ENCODE measurements at regions not wholly inside any gene's neighbourhood (a gene's known extent, or its start where the extent isn't known, plus 50 kb on each side); places are given as distances from the start of the nearest gene placed in this dataset.

DNA sequence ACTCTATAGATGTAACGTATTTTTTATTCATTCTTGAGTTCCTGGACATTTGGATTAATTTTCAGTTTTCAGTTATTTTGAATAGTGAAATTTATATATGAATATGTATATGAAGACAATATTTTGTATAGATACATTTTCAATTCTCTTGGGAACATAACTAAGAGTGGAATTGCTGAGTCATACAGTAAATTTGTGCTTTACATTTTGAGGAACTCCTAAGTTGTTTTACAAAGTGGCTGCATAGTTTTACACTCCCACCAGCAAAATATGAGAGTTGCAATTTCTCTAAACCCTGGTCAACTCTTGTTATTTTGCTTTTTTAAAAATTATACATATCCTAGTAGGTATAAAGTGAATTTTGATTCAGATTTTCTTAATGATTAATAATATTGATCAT, 1838.6 kb upstream of the SEL1L start:
- FAIRE-seq: no peak

DNA sequence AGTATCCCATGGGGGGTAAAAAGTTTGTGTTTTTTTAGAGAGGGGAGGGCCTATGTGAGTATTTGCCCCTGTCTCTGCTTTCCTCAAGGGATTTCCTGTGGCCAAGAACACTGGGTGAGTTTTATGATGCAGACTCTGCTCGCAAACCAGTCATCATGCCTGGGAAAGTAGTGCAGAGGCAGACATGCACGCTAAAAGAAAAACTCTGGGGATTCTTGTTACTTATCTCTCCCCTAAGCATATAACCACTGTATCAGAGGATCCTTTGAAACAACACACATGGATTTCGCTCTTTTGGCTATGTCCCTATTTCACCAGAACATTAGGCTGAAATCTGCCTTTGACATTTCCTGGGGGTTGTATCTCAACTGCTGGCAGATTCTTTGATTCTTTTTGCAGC, 1845.8 kb upstream of the SEL1L start:
- no peak for FAIRE-seq

DNA sequence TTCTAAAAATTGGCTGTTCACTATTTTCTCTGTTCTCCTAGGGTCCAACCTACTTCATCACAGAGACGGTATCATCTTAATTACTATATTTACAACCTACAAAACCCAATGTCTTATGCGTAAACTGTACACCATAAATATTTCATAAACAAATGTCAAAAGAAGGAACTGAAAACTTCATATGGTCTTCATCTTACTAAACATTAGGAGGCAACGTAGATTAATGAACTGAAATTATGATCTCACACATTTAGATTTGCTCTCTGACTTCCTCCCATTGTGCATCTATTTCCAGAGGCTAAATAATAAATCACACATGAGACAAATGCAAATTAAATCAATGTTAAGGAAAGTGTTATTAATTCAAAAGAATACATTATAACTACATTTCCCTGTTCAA, 1850.6 kb upstream of the SEL1L start:
- no peak for FAIRE-seq

DNA sequence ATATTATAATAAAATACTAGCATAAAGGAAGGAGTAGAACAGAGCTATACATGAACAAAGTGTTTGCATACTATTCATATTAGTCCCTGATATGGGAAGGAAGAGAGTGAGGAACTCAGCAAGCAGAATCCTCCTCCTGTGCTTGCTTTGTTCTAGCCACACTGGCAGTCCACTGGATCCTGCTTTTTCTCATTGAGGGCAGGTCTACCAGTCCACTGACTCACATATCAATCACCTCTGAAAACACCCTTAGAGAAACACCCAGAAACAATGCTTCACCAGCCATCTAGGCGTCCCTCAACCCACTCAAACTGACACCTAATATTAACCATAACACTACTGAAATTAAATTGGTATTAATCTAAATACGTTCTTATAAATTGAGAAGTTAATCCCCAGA, 1861.7 kb upstream of the SEL1L start:
- FAIRE-seq: no peak

DNA sequence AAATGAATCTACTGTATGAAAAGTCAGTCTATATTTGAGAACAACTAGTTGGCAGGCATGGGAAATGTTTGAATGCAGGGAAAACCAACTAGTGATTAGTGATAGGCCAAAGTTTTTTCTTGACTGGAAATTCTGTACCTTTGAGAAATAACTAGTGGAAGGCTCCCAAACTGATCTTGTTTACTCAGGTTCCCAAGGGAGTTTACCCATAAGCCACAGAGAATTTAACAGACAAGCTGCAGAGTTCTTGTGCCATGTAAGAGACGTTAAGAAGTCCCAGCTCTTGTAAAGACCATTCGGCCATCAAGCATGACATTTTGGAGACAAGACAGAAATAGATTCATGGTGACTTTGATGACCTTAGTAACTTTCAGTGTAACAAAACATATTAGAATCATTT, 1882.8 kb upstream of the SEL1L start:
- FAIRE-seq: no peak

DNA sequence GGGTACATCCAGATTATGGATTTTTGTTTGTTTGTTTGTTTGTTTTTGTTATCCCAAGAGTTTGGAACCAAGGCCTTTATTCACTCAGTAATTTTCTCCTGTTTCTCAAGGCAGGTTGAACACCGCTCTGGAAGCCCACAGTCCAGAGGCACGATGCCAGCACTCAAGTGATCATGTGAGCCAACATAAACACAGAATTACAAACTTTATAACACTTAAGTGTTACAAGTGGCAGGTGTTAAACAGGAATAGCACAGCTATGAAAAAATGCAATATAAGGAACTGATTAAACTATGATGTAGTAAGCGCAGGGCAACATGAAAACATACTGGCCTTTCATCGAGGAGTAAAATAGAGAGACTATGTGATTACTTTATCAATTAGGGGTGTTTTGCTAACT, 1885.8 kb upstream of the SEL1L start:
- FAIRE-seq: no peak

DNA sequence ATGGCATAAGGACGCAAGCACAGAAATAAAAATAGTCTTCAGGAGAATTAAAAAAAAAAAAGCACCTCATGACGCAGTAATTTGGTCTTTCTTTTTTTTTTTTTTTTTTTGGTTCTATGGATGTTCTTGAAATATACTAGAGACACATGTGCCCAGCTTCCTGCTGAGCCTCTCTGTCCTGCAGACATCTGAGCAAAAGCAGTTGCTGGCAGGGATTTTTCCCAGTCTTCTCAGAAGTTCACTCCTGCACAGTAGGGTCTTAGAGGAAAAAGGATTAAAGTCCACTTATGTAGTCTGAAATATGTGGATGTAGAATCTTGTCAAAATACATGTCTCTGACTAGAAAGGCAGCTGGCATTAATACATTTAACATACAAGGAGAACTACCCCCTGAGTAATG, 1888.1 kb upstream of the SEL1L start:
- no peak for FAIRE-seq

DNA sequence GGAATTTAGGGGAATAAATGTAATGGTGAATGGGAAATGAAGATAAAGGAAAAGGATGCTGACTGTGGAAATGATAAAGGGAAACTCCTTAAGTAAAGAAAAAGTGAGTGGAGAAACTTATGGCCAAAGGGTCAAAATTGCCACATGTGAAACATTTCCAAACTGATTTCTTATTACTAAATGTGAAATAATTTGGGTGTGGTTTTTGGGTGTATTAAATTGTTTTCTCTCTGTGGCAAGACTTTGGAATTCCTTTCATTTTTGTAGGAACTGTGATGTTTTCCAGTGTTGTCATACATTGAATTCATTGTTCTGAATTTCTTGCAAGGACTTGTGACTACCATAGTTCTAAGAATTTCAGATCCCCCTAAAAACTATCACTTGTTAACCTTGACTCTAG, 1891.5 kb upstream of the SEL1L start:
- FAIRE-seq: no peak

DNA sequence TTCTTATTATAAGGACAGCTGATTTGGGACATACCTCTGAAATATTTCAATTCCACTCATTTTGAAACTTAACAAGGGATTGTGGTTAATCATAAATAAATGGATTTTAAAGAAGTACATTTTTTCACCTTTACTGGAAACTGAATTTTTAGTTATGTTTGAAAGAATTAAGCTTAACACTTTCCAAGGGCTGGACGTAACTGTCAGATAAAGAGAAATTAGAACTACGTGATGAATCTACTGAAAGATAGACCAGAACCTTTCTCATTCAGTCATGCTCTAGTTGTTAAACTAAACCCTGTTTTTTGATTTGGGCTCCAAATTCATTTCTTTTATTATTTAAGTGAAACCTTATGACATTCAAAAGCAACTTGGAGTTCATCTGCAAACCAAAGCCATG, 1892.1 kb upstream of the SEL1L start:
- FAIRE-seq: no peak

DNA sequence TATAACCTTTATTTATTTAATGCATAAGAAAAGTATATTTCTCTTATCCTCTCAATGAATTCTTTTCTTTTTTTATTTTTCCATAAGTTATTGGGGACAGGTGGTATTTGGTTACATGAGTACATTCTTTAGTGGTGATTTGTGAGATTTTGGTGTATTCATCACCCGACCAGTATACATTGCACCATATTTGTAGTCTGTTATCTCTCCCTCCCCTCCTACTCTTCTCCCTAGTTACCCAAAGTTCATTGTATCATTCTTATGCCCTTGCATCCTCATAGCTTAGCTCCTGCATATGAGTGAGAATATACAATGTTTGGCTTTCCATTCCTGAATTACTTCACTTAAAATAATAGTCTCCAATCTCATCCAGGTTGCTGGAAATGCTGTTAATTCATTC, 1900.0 kb upstream of the SEL1L start:
- FAIRE-seq: no peak

DNA sequence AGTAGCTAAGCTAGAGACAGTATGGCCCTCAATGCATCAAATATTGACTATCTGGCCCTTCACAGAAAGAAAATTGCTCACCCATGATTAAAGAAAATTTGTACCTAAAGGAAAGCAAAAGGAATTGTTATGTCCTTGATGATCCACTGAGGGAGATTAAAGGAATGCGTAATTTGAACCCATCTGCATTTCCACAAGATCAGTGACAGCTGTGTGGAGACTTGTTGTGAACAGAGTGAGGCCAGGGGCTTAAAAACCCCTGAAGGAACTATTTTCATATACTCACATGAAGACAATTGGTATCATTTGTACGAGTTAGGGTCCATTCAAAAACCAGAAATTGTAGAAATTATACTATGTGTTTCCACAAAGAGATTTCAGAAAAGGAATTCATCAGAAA, 1908.1 kb upstream of the SEL1L start:
- no peak for FAIRE-seq

DNA sequence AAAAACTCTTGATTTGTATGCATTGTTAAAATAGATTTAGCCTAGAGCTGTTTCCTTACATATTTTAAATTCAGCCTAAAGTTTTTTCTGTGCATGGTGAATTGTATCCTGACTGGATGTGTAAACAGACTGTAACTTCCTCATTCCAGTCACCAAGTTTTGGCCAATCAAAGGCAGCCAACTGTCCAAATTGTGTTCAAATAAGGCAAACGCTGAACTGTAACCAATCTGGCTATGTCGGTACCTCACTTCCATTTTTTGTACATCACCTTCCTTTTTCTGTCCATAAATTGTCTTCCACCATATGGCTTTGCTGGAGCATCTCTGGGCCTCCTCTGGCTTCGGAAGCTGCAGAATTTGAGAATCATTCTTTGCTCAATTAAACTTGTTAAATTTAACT, 1921.9 kb upstream of the SEL1L start:
- FAIRE-seq: no peak

DNA sequence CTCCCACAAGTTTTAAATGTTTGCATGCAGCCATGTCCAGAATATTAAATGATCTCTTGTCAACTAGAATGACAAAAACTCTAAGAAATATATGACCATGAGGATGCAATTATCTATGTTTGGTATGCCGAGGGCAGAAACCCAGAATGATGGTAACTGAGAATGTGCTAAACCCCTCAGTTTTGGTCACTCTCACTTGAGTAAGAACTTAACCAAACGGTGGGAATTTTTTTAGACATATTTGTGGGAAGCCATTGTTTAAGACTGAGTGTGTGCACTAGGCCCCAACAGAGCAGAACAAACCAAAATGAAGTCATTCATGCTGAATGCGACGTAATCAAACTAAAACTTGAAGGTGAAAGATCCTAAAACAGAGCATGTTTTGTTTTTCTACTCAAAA, 1927.9 kb upstream of the SEL1L start:
- FAIRE-seq: no peak

DNA sequence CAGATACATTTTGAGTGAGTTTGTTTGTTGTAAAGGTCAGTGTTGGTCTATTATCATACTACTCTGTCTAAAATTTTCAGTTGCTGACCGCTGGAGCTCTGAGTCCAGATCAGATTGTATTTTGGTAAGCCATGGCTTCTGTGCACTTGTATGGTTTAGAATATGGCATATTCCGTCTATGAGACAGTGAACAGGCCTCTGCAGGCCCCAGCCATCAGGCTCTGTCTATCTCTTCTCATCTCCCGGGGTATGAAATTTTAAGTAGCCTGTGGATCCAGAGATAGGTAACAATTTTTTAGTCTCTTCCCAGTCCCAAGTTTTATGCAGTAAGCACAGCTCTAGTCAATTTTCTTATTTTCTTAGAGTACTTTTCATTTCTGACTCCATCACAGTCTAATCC, 1929.1 kb upstream of the SEL1L start:
- FAIRE-seq: no peak

DNA sequence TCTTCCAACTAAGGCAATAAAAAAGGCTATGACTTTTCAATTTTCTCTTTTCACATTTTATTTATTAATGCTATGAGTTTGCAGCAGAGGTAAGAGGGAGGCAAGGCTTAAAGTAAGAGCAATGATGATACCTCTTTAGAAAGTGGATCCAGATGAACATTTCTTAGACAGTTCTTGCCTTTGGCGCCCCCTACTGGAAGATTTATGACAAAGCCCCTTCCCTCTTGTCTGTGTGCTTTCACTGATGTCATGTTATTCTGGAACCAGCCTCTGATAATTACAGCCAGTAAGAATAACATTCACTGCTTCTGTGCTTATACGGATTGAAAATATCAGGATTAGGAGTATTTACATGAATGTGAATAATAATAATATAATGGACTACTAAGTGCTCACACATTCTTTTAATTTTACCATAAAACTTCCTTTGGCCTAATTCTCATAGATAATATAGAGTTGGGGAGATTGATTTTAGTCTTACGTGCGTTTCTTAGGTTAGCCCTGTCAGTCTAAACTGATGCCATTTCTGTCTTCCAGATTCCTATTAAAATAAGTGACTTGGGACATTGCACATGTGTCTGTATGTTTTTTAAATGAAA, 1929.9 kb upstream of the SEL1L start:
- no peak for FAIRE-seq

DNA sequence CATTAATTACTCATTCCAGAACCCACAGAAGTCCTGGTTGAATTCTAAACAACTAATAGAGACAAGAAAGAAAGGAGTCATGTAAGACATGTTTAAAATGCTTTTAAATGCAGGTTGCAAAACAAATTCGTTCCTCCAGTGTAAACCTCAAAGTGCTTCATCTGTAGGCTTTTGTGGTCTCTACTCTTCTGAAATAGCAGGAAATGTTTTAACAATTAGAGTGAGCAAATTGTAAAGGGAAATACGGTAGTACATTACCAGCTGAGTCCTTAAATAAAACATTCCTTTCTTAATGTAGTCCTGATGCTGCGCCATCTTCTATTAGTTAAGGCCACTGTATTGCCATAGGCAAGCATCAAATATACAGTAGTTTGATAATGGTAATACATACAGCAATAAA, 1934.2 kb upstream of the SEL1L start:
- FAIRE-seq: no peak

DNA sequence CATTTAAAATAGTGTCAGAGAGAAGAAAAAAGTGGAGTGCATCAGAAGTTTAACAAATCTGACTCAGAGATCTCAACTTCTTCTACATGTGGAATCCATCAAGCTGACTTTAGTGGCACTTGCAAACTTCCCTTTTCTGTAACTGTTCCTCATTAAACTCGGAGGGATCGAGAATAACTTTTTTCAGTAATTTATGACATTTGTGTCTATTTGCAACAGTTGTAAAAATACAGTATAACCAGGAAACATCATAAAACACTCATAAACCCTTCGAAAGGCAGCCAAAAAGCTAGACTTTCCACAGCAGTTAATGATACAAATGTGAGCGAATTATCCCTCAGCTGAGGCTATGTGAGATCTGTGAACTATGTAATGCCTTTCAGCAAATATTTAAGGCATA, 1936.8 kb upstream of the SEL1L start:
- no peak for FAIRE-seq

DNA sequence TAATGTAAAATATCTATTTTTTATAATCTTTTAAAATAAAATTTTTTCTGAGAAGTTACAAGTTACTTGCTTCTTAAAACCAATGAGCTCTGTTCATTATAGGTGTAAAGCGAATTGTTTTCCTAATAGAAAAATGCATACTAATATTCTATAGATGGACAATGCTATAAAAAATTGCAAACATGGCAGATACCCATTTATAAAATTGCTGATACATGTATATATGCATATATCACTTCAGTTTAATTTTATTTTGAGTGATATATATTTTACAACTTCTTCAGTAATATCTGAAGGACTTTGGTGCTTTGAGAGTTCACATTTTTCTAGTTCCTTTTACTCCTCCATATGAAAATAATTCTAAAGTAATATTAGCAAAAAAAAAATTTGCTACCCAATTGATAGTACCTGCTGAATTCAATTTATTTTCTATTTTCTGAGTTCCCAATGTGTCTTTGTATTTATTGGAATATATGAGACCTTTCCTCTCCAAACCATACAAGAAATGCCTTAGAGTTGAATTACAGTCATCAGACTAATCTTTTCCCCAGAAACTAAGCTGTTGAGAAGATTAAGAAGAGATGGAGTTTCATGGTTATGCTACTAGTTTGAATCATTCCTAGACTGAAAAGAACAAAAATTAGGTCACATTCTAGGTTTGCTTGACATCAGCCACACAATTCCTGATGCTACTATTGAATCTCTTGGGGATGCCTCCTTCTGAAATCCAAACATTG, 1937.5 kb upstream of the SEL1L start:
- FAIRE-seq: no peak

DNA sequence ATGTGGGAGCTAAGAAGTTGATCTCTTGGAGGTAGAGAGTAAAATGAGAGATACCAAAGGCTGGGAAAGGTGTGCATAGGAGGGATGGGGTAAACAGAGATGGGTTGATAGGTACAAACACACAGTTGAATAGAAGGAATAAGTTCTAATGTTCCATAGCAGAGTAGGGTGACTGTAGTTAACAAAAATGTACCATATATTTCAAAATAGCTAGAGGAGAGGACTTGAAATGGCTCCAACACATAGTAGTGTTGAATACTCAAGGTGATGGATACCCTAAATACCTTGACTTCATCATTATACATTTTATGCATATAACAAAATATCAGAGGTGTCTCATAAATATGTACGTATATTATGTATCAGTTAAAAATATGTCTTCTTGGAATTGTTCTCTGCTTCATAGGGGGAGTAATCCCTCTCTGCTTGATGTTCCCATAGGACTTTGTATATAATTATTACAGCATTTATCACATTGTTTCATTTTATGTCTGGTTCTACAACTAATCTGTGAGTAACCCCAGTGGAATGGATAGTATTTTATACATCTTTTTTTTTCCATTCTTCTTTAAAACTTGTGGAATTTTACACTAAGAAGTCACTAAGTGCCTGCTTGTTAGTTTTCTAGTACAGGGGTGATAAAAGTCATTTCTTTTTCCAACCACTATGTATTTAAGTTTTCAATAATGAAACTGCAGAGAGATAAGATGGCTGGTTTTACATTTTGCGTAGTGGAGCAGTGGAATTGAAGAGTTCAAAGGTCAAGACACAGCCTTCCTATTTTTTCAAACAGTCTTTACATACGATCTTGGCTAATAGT, 1940.0 kb upstream of the SEL1L start:
- no peak for FAIRE-seq

DNA sequence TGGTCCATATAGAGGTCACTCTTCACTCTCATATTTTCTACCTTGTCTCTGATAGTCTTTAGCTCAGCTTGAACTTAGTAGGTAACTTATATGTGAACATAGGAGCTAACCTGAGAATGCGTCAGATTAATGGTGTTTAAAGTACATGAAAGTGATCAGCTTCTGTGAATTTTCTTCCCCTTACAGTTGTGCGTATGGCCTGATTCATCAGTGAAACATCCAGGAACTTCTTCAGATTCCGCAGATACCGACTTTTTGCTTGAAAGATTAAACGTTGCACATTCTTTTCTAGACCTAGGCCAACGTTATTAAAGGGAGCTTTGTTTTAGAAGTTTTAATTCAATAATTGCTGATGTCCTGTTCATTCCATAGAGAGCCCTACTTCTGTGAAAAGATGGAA, 1945.1 kb upstream of the SEL1L start:
- FAIRE-seq: no peak

DNA sequence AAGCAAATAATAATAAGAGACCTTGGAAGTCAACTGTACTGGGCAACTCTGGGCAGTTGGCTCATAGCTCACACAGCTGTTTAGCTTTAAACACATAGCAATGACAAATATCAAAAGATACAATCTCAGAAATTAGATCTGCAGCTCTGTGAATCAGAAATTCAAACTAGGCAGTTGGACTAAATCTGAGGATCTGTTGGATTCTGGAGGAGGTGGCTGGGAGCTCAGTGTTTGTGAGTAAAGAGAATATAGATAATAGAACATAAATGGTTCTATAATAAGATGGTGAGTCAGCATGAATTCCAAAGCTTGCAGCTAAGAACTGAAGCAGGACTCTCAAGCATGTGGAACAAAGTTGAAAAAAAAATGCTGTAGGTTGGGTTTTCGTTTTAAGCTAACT, 1949.4 kb upstream of the SEL1L start:
- no peak for FAIRE-seq

DNA sequence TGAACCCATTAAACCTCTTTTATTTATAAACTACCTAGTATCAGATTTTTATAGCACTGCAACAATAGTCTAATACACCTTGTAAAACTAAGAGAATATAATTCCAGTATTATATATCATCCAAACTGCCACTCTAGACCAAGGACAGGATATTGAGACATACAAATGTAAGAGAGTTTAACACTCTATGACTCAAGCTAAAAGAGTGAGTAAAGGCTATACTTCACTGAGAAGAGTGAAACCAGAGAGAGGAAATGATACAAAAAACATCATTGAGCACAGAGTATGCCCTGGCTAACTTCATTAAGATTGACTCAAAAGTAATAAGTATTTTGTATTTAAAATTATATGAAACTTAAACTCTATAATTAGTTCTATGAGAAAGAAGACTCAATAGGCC, 1951.9 kb upstream of the SEL1L start:
- no peak for FAIRE-seq

DNA sequence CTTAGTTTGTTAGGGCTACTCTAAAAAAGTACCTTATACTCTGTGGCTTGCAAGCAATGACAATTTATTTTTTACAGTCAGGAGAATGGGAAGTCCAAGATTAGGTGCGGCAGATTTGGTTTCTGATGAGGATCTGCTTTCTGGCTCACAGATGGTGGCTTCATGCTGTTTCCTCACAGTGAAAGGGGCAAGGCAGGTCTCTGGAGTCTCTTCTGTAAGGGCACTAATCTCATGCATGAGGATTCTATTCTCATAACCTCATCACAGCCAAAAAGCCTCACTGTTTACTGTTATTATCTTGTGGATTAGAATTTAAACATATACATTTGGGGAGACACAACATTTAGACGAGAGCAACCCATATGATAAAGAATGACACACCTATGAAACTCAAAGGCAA, 1957.4 kb upstream of the SEL1L start:
- no peak for FAIRE-seq

DNA sequence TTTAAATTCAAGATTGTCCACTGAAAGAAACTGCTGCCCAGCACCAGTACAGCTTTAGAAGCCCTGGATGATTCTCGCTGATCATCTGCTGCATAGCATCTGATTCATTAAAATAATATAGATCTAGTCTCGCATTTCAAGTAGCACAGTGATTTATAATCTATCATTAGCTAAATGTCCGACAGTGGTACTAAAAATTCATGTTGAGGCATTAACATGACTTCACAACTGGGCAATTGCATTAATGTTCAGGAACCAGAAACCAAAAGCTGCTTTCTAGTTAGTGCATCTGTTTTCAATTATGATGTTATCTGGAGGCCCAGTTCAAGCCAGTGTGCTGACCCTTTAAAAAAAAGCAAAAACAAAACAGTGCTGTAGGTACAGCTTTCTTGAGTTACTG, 1987.2 kb upstream of the SEL1L start:
- FAIRE-seq: no peak
